ENCODE measurements at regions not wholly inside any gene's neighbourhood (a gene's known extent, or its start where the extent isn't known, plus 50 kb on each side); places are given as distances from the start of the nearest gene placed in this dataset.
A peak's percentile ranks its signal among the peaks of the same experiment; 100 is the strongest.

- TF ChIP-seq FOXP2 (optimal IDR thresholded peaks at IDR 0.05; ENCODE audit: borderline replicate concordance, extremely low read depth, extremely low read length, insufficient read depth) (no peak), REST (IDR thresholded peaks at IDR 0.05; ENCODE audit: insufficient read depth in 1 of 2, low read depth in 2 of 2, low read length in 2 of 2) (no peak), POLR2AphosphoS5 (IDR thresholded peaks at IDR 0.05; ENCODE audit: low read depth, low read length) (no peak), TAF1 (IDR thresholded peaks at IDR 0.05; ENCODE audit: borderline replicate concordance, insufficient read depth, low read length) (no peak), SIN3A (IDR thresholded peaks at IDR 0.05; ENCODE audit: borderline replicate concordance, insufficient read depth, low read length) (no peak)
Observed at GRCh38 chr7:12801107-12801506, 113.7 kb downstream of the ARL4A start.

GRCh38 chr7:12802070-12802469, 114.6 kb downstream of the ARL4A start:
- no peak for TF ChIP-seq REST (IDR thresholded peaks at IDR 0.05; ENCODE audit: insufficient read depth in 1 of 2, low read depth in 2 of 2, low read length in 2 of 2)
- no peak for TF ChIP-seq POLR2AphosphoS5 (IDR thresholded peaks at IDR 0.05; ENCODE audit: low read depth, low read length)
- TF ChIP-seq TAF1 (IDR thresholded peaks at IDR 0.05; ENCODE audit: borderline replicate concordance, insufficient read depth, low read length): no peak
- TF ChIP-seq SIN3A (IDR thresholded peaks at IDR 0.05; ENCODE audit: borderline replicate concordance, insufficient read depth, low read length): no peak
- TF ChIP-seq FOXP2 (optimal IDR thresholded peaks at IDR 0.05; ENCODE audit: borderline replicate concordance, extremely low read depth, extremely low read length, insufficient read depth): no peak

GRCh38 chr7:12803542-12803941, 116.1 kb downstream of the ARL4A start:
- TF ChIP-seq FOXP2 (optimal IDR thresholded peaks at IDR 0.05; ENCODE audit: borderline replicate concordance, extremely low read depth, extremely low read length, insufficient read depth): no peak
- TF ChIP-seq TAF1 (IDR thresholded peaks at IDR 0.05; ENCODE audit: borderline replicate concordance, insufficient read depth, low read length): no peak

GRCh38 chr7:12805518-12805928, 118.1 kb downstream of the ARL4A start:
- no peak for TF ChIP-seq TAF1 (IDR thresholded peaks at IDR 0.05; ENCODE audit: borderline replicate concordance, insufficient read depth, low read length)
- no peak for TF ChIP-seq REST (IDR thresholded peaks at IDR 0.05; ENCODE audit: insufficient read depth in 1 of 2, low read depth in 2 of 2, low read length in 2 of 2)
- TF ChIP-seq POLR2AphosphoS5 (IDR thresholded peaks at IDR 0.05; ENCODE audit: low read depth, low read length): no peak

GRCh38 chr7:12805957-12806356, 118.5 kb downstream of the ARL4A start:
- TF ChIP-seq FOXP2 (optimal IDR thresholded peaks at IDR 0.05; ENCODE audit: borderline replicate concordance, extremely low read depth, extremely low read length, insufficient read depth): no peak
- peak; percentile 44; the same call in 1 of the 2 replicates for TF ChIP-seq SIN3A (IDR thresholded peaks at IDR 0.05; ENCODE audit: borderline replicate concordance, insufficient read depth, low read length)
- 0 out of 4 replicates have a peak, but pooled peaks of 1 of the 2 experiments have one; percentile 38 for TF ChIP-seq REST (IDR thresholded peaks at IDR 0.05; ENCODE audit: insufficient read depth in 1 of 2, low read depth in 2 of 2, low read length in 2 of 2)
- no peak for TF ChIP-seq POLR2AphosphoS5 (IDR thresholded peaks at IDR 0.05; ENCODE audit: low read depth, low read length)
- no peak for TF ChIP-seq TAF1 (IDR thresholded peaks at IDR 0.05; ENCODE audit: borderline replicate concordance, insufficient read depth, low read length)
